ENCODE measurements at regions not wholly inside any gene's neighbourhood (a gene's known extent, or its start where the extent isn't known, plus 50 kb on each side); places are given as distances from the start of the nearest gene placed in this dataset.

GRCh38 chr2:66113988-66114625 is 320.8 kb upstream of the MEIS1 start:
- Histone ChIP-seq H3K9ac (no peak overlapping the region), H2AFZ (ENCODE audit: low read depth) (no peak overlapping the region), H4K20me1 (ENCODE audit: insufficient read depth) (no peaks in the 10 kb centered on the region), H3K9me2 (no peaks in the 10 kb centered on the region), H3K27me3 (ENCODE audit: insufficient read depth) (no peaks in the 10 kb centered on the region), H3K27ac (ENCODE audit: low read depth in 2 of 2, low read length in 1 of 2) (no peak overlapping the region), H3K36me3 (replicated peaks in 1 of 2; ENCODE audit: control insufficient read depth in 1 of 2, insufficient read depth in 2 of 2, low read length in 1 of 2) (no peaks in the 10 kb centered on the region), H3K4me1 (ENCODE audit: control insufficient read depth in 1 of 2, insufficient read depth in 2 of 2, low read depth in 1 of 2, low read length in 1 of 2) (peaks cover 0 to 8% of the 10 kb centered on the region in 2 experiments; a peak in 2 of 4 replicates), H3F3A (replicated peaks; ENCODE audit: insufficient read depth) (no peaks in the 10 kb centered on the region), H3K4me3 (ENCODE audit: low read depth in 2 of 2, low read length in 1 of 2) (no peak overlapping the region), H3K4me2 (no peak overlapping the region), H3K79me2 (ENCODE audit: insufficient read depth) (no peaks in the 10 kb centered on the region), H3K9me3 (no peaks in the 10 kb centered on the region)
- 23% methylated on average over 2 of the region's 2 CpGs for WGBS (ENCODE audit: low lambda C conversion rate)
- DNase-seq, result no peak
- ChIA-PET CTCF (no interaction called here), POLR2A (no interaction called here)
- no peak for TF ChIP-seq FOXM1 (IDR thresholded peaks at IDR 0.05; ENCODE audit: low read depth)
- no peak for TF ChIP-seq TAF1 (IDR thresholded peaks at IDR 0.05; ENCODE audit: borderline replicate concordance, low read depth, low read length)
- TF ChIP-seq PBX3 (IDR thresholded peaks at IDR 0.05), result no peak
- TF ChIP-seq USF1 (IDR thresholded peaks at IDR 0.05; ENCODE audit: borderline replicate concordance, low read depth), result no peak
- TF ChIP-seq RXRA (IDR thresholded peaks at IDR 0.05; ENCODE audit: borderline replicate concordance, low read depth), result no peak
- no peak for TF ChIP-seq FOSL2 (IDR thresholded peaks at IDR 0.05; ENCODE audit: borderline replicate concordance, low read depth)
- no peak for TF ChIP-seq GATA2 (CRISPR knock-in tag; IDR thresholded peaks at IDR 0.05)
- TF ChIP-seq MEF2A (IDR thresholded peaks at IDR 0.05; ENCODE audit: borderline replicate concordance, low read depth), result no peak
- no peak for TF ChIP-seq EP300 (IDR thresholded peaks at IDR 0.05; ENCODE audit: borderline replicate concordance in 1 of 2, low read depth in 1 of 2, low read length in 1 of 2)
- TF ChIP-seq NRF1 (IDR thresholded peaks at IDR 0.05; ENCODE audit: low read depth, low read length), result no peak
- no peak for TF ChIP-seq USF2 (IDR thresholded peaks at IDR 0.05; ENCODE audit: borderline replicate concordance, low read depth, low read length)
- no peak for TF ChIP-seq ELF1 (IDR thresholded peaks at IDR 0.05)
- TF ChIP-seq EZH2phosphoT487 (IDR thresholded peaks at IDR 0.05; ENCODE audit: borderline replicate concordance, low read depth), result no peak
- TF ChIP-seq POLR2AphosphoS5 (IDR thresholded peaks at IDR 0.05; ENCODE audit: low read depth, low read length), result no peak

GRCh38 chr2:66111706-66112105 is 323.2 kb upstream of the MEIS1 start:
- H3K9ac ChIP-seq, result no peak overlapping the region
- ChIA-PET POLR2A (no interaction called here), CTCF (interaction anchor here (0.6 to 1.8 kb wide), 2 partner anchors 14 to 118 kb away, joined by 3 to 6 read pairs; no protein-coding TSS in a partner anchor)
- no peaks in the 10 kb centered on the region for H3F3A ChIP-seq (replicated peaks; ENCODE audit: insufficient read depth)
- no peaks in the 10 kb centered on the region for H3K36me3 ChIP-seq (replicated peaks in 1 of 2; ENCODE audit: control insufficient read depth in 1 of 2, insufficient read depth in 2 of 2, low read length in 1 of 2)
- WGBS (ENCODE audit: low lambda C conversion rate), result 38% methylated on average over 7 of the region's 7 CpGs
- no peaks in the 10 kb centered on the region for H4K20me1 ChIP-seq (ENCODE audit: insufficient read depth)
- H3K4me1 ChIP-seq (ENCODE audit: control insufficient read depth in 1 of 2, insufficient read depth in 2 of 2, low read depth in 1 of 2, low read length in 1 of 2), result peaks cover 0 to 9% of the 10 kb centered on the region in 2 experiments; a peak in 2 of 4 replicates
- DNase-seq, result no peak
- no peak overlapping the region for H2AFZ ChIP-seq (ENCODE audit: low read depth)
- no peak overlapping the region for H3K27ac ChIP-seq (ENCODE audit: low read depth in 2 of 2, low read length in 1 of 2)
- no peaks in the 10 kb centered on the region for H3K9me3 ChIP-seq
- H3K4me2 ChIP-seq, result no peak overlapping the region
- H3K4me3 ChIP-seq (ENCODE audit: low read depth in 2 of 2, low read length in 1 of 2), result no peak overlapping the region
- no peaks in the 10 kb centered on the region for H3K27me3 ChIP-seq (ENCODE audit: insufficient read depth)
- no peaks in the 10 kb centered on the region for H3K79me2 ChIP-seq (ENCODE audit: insufficient read depth)
- H3K9me2 ChIP-seq, result no peaks in the 10 kb centered on the region
- no peak for TF ChIP-seq YY1 (IDR thresholded peaks at IDR 0.05; ENCODE audit: low read depth)
- TF ChIP-seq SIN3A (IDR thresholded peaks at IDR 0.05; ENCODE audit: borderline replicate concordance, low read depth, low read length), result no peak
- no peak for TF ChIP-seq REST (IDR thresholded peaks at IDR 0.05; ENCODE audit: low read depth, low read length)
- TF ChIP-seq TCF12 (IDR thresholded peaks at IDR 0.05), result no peak
- no peak for TF ChIP-seq EP300 (IDR thresholded peaks at IDR 0.05; ENCODE audit: borderline replicate concordance in 1 of 2, low read depth in 1 of 2, low read length in 1 of 2)
- no peak for TF ChIP-seq CTCF (IDR thresholded peaks at IDR 0.05)
- TF ChIP-seq TEAD4 (IDR thresholded peaks at IDR 0.05; ENCODE audit: borderline replicate concordance, insufficient read depth), result no peak
- no peak for TF ChIP-seq NFIC (IDR thresholded peaks at IDR 0.05; ENCODE audit: borderline replicate concordance)
